Adrenal gland (tissue), 9 donors: ENCODE measurements at regions not wholly inside any gene's neighbourhood (a gene's known extent, or its start where the extent isn't known, plus 50 kb on each side); places are given as distances from the start of the nearest gene placed in this dataset.

Experiments
- DNase-seq, 7 donors: peaks; one replicate each; pipeline ENCODE4 v3.0.0-alpha.2; 2019 to 2020
- H3K27ac ChIP-seq, 5 donors: fragments of 200-600 bp; sonication (generic) in 4 of 5; 1 replicate in 3 of 5; 2 replicates in 2 of 5; pipeline versions ENCODE4 v1.5.1 to v1.8.0; 2016 to 2020; ENCODE audit warnings: mild to moderate bottlenecking in 1 of 5
- H3K27me3 ChIP-seq: fragments of 200-600 bp; 2 replicates; pipeline ENCODE4 v1.8.0; 2021
- H3K36me3 ChIP-seq, 2 donors: fragments of 200-600 bp; replicated peaks in 1 of 2; 1 replicate in 1 of 2; 2 replicates in 1 of 2; pipeline versions ENCODE4 v1.5.1 to v1.8.0; 2018 to 2022
- H3K4me1 ChIP-seq, 2 donors: fragments of 200-600 bp; replicated peaks in 1 of 2; 1 replicate in 1 of 2; 2 replicates in 1 of 2; pipeline versions ENCODE4 v1.5.1 to v1.8.0; 2018 to 2021
- H3K4me3 ChIP-seq, 4 donors: fragments of 200-600 bp; sonication (generic) in 3 of 4; one replicate each; pipeline ENCODE4 v1.5.1; 2016 to 2018
- H3K9me3 ChIP-seq, 3 donors: fragments of 200-600 bp; sonication (generic) in 1 of 3; replicated peaks in 1 of 3; 1 replicate in 2 of 3; 2 replicates in 1 of 3; pipeline versions ENCODE4 v1.5.1 to v1.8.0; 2016 to 2021
- CTCF ChIP-seq, 6 experiments: fragments of 450-650 bp in 4 of 6; fragments of 200-600 bp in 2 of 6; sonication (generic) in 1 of 6; IDR thresholded peaks; 1 replicate in 5 of 6; 2 replicates in 1 of 6; pipeline versions ENCODE4 v1.5.1 to v1.8.0; 2016 to 2021; ENCODE audit warnings: antibody characterized with exemption in 6 of 6, mild to moderate bottlenecking in 2 of 6, moderate library complexity in 1 of 6
- POLR2A ChIP-seq, 2 donors: fragments of 450-650 bp; IDR thresholded peaks; one replicate each; pipeline ENCODE4 v1.6.1; 2017; ENCODE audit warnings: antibody characterized with exemption in 2 of 2, mild to moderate bottlenecking in 2 of 2, moderate library complexity in 1 of 2
- WGBS, 4 donors: extraction: QIAGEN DNeasy Blood & Tissue Kit in 2 of 4; methylation state at CpG; one replicate each; pipeline versions ENCODE4 v1.1.5 to v1.1.7; 2013 to 2017; 5-methylcytosine and 5-hydroxymethylcytosine counted together
- intact Hi-C, 2 donors: fragments of 100-400 bp; cut with DNase I; formaldehyde crosslinking; loops; one replicate each; pipeline versions ENCODE4 v1.14.1 to v1.15.0; 2022 to 2023
- donor health status: healthy with polysubstance abuse.
- donor health status: Bipolar disorder and iron deficiency.
- donor health status: DM: yes; HTN: yes; CAD: no.
- donor health status: DM: no; HTN: no; CAD: no.
- donor health status: DM: no; HTN: no; CAD: no.

GRCh38 chr1:101144671-101145448 is 92.0 kb upstream of the S1PR1 start:
- Histone ChIP-seq H3K4me1 (no peaks in the 10 kb centered on the region), H3K9me3 (no peaks in the 10 kb centered on the region), H3K27me3 (no peaks in the 10 kb centered on the region), H3K36me3 (no peaks in the 10 kb centered on the region), H3K27ac (no peak overlapping the region), H3K4me3 (no peak overlapping the region)
- no peak for TF ChIP-seq CTCF (IDR thresholded peaks at IDR 0.05)
- TF ChIP-seq POLR2A (IDR thresholded peaks at IDR 0.05), result no peak
- WGBS, 4 donors, result 73 to 84% (median 76%) methylated on average over 5 of the region's 5 CpGs
- DNase-seq, result no peak
- intact Hi-C loops, result no loop called here

- Histone ChIP-seq H3K27ac (no peak overlapping the region), H3K9me3 (no peaks in the 10 kb centered on the region), H3K36me3 (no peaks in the 10 kb centered on the region), H3K4me3 (no peak overlapping the region), H3K4me1 (peaks cover 0 to 4% of the 10 kb centered on the region in 2 donors), H3K27me3 (no peaks in the 10 kb centered on the region)
- no peak for DNase-seq
- no peak for TF ChIP-seq CTCF (IDR thresholded peaks at IDR 0.05)
- no peak for TF ChIP-seq POLR2A (IDR thresholded peaks at IDR 0.05)
- intact Hi-C loops, result no loop called here
- WGBS, 4 donors, result 76 to 91% (median 83%) methylated on average over 1 of the region's 1 CpG
Measured at GRCh38 chr1:101142244-101142643, 94.6 kb upstream of the S1PR1 start.

- Histone ChIP-seq H3K27ac (no peak overlapping the region), H3K27me3 (no peaks in the 10 kb centered on the region), H3K4me1 (peaks cover 0 to 13% of the 10 kb centered on the region in 2 donors), H3K9me3 (no peaks in the 10 kb centered on the region), H3K36me3 (no peaks in the 10 kb centered on the region), H3K4me3 (no peak overlapping the region)
- TF ChIP-seq CTCF (IDR thresholded peaks at IDR 0.05), result no peak
- intact Hi-C loops, result no loop called here
- WGBS, 4 donors, result 93 to 95% (median 93%) methylated on average over 2 of the region's 2 CpGs
- no peak for DNase-seq
Measured at GRCh38 chr1:101141376-101141775, 95.4 kb upstream of the S1PR1 start.

- no peaks in the 10 kb centered on the region for H3K27me3 ChIP-seq
- WGBS, 4 donors, result 74 to 78% (median 75%) methylated on average over 2 of the region's 2 CpGs
- intact Hi-C loops, result loop anchor here in 1 of 2 donors (10.0 kb wide), 1 partner anchor 95 kb away; the partner anchor contains the start of gene S1PR1
Measured at GRCh38 chr1:101139821-101140718, 96.7 kb upstream of the S1PR1 start.

More at GRCh38 chr1:101139821-101140718, 96.7 kb upstream of the S1PR1 start:
- no peaks in the 10 kb centered on the region for H3K36me3 ChIP-seq
- no peak overlapping the region for H3K4me3 ChIP-seq
- no peaks in the 10 kb centered on the region for H3K9me3 ChIP-seq
- no peak overlapping the region for H3K27ac ChIP-seq
- peaks cover 0 to 17% of the 10 kb centered on the region in 2 donors for H3K4me1 ChIP-seq
- no peak for TF ChIP-seq POLR2A (IDR thresholded peaks at IDR 0.05)
- no peak for TF ChIP-seq CTCF (IDR thresholded peaks at IDR 0.05)
- DNase-seq, result no peak
